ENCODE measurements at regions not wholly inside any gene's neighbourhood (a gene's known extent, or its start where the extent isn't known, plus 50 kb on each side); places are given as distances from the start of the nearest gene placed in this dataset.

- DNase-seq (ENCODE audit: low spot score) = no peak
Observed at GRCh38 chr13:63107179-63107943, 1691.7 kb upstream of the PCDH20 start.

- DNase-seq (ENCODE audit: low spot score) = no peak
Observed at GRCh38 chr13:63094717-63095116, 1679.1 kb upstream of the PCDH20 start.

DNA sequence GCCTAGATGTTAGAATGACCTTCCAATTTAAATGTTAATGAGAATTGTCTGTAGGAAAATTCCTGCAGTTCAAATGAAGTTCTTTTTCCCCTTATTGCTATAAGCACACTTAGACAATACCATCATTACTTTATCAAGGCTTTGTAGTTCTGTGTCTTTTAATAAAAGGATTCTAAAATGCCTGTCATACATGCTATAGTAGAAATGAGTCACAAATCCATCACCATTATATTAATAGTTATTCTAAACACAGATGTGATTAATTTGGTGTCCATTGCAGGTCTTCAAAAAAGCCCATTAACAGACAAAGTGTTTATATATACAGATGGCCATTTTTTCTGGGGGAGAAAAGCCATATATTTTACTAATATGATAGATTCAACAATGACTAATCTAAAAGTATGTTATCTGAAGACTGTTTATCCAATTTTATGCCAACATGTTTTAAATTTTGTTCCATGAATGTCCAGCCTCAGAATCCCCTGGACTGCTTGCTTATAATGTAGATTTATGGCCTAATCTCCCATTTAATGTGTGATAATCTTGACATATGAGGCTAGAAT is 1678.3 kb upstream of the PCDH20 start:
- no peak for DNase-seq (ENCODE audit: low spot score)

- DNase-seq (ENCODE audit: low spot score) = no peak
Observed at GRCh38 chr13:63092456-63092855, 1676.8 kb upstream of the PCDH20 start.

GRCh38 chr13:63090524-63090923 is 1674.9 kb upstream of the PCDH20 start:
- no peak for DNase-seq (ENCODE audit: low spot score)

DNA sequence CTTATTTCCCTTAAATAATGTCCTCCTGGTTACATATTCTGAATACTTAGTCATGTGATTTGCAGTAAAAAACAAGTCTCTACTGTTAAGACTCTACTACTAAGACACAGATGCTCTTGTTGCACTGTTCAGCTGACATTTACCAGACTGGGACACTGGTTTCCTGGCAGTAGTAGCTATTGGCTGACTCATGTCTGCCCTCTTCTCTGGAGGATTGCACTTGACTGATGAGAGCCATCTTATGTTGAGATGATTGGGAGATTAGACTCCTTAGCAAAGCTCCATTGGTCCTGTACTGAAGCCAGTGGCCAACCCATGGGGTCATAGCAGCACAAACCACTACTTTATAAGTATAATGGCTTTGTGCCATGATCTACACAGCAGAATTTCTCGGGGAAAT is 1672.6 kb upstream of the PCDH20 start:
- DNase-seq (ENCODE audit: low spot score) = no peak

DNA sequence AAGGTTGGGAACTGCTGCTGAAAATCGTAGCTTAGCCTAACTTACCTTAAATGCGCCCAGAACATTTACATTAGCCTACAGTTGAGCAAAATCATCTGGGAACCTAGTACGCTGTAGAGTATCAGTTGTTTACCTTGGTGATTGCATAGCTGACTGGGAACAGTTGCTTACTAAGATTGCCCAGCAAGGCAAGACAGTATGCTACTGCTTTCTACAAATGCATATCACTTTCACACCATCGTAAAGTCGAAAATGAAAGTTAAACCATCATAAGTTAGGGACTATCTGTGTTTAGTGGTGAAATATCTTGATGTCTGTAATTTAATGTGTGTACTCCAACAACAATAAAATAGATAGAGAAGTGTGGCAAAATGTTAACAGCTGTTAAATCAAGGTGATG is 1670.6 kb upstream of the PCDH20 start:
- DNase-seq (ENCODE audit: low spot score) = no peak

DNA sequence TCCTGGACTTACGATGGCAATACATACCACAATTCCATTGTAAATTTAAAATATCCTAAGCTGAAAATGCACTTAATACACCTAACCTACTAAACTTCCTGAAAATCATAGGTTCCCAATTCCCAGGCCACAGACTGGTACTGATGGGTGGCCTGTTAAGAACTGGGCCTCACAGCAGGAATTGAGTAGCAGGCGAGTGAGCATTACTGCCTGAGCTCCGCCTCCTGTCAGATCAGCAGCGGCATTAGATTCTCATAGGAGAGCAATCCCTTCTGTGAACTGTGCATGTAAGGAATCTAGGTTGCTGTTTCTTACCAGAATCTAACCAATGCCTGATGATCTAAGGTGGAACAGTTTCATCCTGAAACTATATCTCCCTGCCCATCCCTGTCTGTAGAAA is 1670.2 kb upstream of the PCDH20 start:
- no peak for DNase-seq (ENCODE audit: low spot score)

- DNase-seq (ENCODE audit: low spot score) = no peak
Observed at GRCh38 chr13:63081400-63082014, 1665.9 kb upstream of the PCDH20 start.

DNA sequence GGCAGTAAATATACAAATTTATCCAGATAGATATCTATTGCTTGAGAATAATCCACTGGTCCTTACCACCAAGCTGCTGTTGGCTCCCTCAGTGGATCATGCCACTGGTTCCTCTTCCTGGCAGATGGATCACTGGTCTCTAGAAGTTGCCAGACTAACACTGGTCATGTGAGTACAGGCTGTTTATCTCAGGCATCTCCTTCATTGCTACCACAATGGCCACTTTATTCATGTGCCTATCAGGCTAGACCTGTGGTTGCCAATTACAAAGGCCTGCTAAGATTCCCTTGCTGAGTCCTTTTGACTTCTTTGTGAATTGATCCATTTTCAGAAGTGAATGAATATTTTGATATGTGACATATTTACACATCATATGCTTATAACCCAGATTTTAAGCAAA is 1659.5 kb upstream of the PCDH20 start:
- no peak for DNase-seq (ENCODE audit: low spot score)

DNA sequence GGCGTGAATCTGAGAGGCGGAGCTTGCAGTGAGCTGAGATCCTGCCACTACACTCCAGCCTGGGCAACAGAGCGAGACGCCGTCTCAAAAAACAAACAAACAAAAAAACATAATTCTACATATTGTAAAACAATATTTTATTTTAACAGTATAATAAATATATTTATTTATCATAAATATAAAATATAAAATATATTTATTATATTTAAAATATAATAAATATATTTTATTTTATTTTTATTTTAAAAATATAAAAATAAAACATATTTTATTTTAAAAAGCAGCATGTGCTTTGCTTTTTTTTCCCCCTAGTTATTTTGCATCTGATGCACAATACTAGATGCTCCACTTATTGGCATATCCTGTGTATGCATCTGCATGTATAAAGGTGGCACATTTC is 1634.6 kb upstream of the PCDH20 start:
- DNase-seq (ENCODE audit: low spot score) = no peak

GRCh38 chr13:63048653-63049052 is 1633.0 kb upstream of the PCDH20 start:
- no peak for DNase-seq (ENCODE audit: low spot score)

- no peak for DNase-seq (ENCODE audit: low spot score)
Observed at GRCh38 chr13:63044589-63045313, 1629.1 kb upstream of the PCDH20 start.

DNA sequence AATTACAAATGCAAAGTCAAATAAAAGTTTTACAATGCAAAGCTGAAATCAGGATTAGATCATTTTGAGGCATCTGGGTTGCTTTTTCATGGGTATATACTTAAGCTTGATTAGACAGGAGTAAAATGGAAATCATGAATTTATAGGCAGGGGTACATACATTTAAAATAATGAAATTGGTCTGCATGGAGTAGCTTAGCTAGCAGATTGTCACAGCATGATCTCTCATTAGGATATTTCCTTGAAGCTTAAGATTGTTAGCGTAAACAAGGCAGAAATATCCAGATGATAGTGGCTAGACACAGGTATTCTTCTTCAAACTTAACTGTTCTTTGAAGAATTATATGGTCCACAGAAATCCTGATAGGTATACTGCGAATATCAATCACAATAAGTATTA is 1627.0 kb upstream of the PCDH20 start:
- DNase-seq (ENCODE audit: low spot score) = no peak

DNA sequence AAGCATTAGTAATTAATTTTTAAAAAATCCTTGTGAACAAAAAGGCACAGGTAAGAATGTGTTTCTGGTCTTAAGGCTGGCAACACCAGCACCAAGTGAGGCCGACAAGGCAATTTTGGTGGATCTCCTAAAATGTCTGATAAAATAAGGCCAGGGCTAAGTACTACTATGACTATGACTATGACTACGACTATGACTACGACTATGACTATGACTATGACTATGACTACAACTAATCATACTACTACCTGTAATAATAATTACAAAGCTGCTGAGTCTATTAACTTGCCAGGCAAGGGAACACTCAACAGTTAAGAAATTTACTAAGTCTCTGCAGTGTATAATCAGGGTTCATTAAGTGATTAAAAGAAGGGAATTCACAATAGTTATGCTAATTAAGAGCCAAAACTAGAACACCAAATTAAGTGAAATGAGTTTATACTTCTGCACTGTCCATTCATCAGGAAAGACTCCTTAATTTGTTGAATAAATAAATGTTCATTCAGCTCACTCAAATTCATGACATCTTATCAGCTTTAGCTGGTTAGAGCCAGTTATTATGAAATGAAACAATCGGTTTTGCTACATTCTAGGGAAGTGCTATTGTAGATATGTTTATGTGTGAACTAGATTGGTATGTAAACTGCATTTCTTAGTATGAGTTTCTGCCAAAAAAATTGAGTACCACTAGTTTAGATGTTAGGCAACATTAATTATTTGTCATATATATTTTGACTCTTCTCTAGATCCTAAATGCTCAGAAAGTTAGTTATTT is 1626.2 kb upstream of the PCDH20 start:
- DNase-seq (ENCODE audit: low spot score) = no peak

DNA sequence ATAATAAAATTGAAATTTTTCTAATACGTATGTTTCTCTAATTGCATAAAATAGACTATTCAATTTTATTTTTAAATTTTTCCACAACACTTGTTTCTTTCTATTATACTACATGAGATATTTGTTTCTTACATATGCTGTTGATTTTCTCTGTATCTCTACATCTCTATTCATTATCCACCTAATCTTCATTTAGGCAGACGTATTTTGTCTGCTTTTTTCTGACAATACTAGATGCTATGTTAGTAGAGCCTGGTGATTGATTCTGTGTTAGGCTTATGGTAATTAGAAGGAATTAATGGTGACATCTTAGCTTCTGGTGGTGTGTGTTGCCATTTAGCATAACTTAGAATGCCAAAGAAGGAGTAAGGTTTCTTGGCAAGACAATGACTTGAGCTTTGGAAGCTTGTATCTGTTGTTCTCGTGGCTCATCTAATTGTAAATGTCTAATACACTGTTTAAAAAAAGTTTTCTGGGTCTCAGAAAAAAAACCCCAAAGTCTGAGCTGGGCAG is 1610.7 kb upstream of the PCDH20 start:
- no peak for DNase-seq (ENCODE audit: low spot score)

- DNase-seq (ENCODE audit: low spot score) = no peak
Observed at GRCh38 chr13:63025741-63026140, 1610.1 kb upstream of the PCDH20 start.

- no peak for DNase-seq (ENCODE audit: low spot score)
Observed at GRCh38 chr13:63024458-63024857, 1608.8 kb upstream of the PCDH20 start.

- DNase-seq (ENCODE audit: low spot score) = no peak
Observed at GRCh38 chr13:63011996-63012395, 1596.3 kb upstream of the PCDH20 start.

DNA sequence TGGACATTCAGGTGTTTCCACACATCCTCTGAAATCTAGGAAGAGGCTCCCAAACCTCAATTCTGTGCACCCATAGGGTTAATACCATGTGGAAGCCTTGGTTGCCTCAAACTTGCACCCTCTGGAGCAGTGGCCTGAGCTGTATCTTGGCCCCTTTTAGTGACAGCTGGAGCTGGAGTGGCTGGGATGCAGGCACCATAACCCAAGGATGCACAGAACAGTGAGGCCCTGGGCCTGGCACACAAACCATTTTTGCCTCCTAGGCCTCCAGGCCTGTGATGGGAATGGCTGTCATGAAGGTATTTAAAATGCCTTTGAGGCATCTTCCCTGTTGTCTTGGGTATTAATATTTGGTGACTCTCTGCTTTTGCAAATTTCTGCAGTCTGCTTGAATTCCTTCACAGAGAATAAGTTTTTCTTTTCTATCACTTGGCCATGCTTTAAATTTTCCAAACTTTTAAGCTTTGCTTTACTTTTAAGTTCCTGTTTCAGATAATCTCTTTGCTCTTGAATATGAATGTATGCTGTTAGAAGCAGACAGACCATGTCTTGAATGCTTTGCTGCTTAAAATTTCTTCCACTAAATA is 1594.5 kb upstream of the PCDH20 start:
- DNase-seq (ENCODE audit: low spot score) = no peak

DNA sequence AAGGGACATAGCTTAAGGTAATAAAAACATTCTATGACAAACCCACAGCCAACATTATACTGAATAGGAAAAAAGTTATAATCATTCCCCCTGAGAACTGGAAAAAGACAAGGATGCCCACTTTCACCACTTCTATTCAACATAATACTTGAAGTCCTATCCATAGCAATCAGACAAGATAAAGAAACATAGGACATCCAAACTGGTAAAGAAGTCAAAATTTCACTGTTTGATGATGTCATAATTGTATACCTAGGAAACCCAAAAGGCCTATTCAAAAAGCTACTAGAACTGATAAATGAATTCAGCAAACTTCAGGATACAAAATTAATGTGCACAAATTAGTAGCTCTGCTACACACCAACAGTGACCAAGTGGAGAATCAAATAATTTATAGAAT is 1590.0 kb upstream of the PCDH20 start:
- no peak for DNase-seq (ENCODE audit: low spot score)

DNA sequence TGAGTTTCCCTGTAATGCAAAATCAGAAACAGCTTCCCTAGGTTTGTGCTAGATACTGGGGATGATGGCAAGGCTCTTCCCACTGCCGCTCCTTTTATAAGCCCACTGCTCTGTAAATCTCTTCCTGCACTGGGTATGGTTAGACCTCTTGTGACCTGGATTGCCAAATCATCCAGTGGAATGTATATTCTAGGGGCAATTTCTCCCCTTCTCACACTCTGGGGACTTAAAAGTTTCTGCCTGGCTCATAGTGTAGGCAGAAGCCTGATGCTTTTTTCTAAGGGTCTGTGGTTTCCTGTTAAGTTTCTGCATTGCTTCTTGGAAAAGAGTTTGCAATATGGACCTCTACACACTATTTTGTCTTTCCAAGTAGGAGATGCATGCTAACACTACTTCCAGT is 1582.0 kb upstream of the PCDH20 start:
- DNase-seq (ENCODE audit: low spot score) = no peak

Data from SW480 (cell line).